GM19372 (cell line): ENCODE measurements at regions not wholly inside any gene's neighbourhood (a gene's known extent, or its start where the extent isn't known, plus 50 kb on each side); places are given as distances from the start of the nearest gene placed in this dataset.

Experiments used
- ATAC-seq: cut with Tn5 transposase; IDR thresholded peaks from one replicate; pipeline ENCODE4 v1.9.1; 2021; ENCODE audit warnings: mild to moderate bottlenecking, low read depth, moderate library complexity; ENCODE audit not compliant: unreplicated experiment

- no peak for ATAC-seq
Observed at GRCh38 chr1:193348091-193348768, 161.8 kb upstream of the B3GALT2 start.

GRCh38 chr1:193346085-193346484 lies 159.7 kb upstream of the B3GALT2 start:
- ATAC-seq = no peak

- ATAC-seq = no peak
Observed at GRCh38 chr1:193342811-193343210, 156.4 kb upstream of the B3GALT2 start.

- no peak for ATAC-seq
Observed at GRCh38 chr1:193340331-193340730, 153.9 kb upstream of the B3GALT2 start.

GRCh38 chr1:193339401-193339800 lies 153.0 kb upstream of the B3GALT2 start:
- ATAC-seq = no peak

GRCh38 chr1:193338194-193338593 lies 151.8 kb upstream of the B3GALT2 start:
- peak; percentile 54 for ATAC-seq

- ATAC-seq = no peak
Observed at GRCh38 chr1:193335806-193336428, 149.5 kb upstream of the B3GALT2 start.

GRCh38 chr1:193333166-193333565 lies 146.8 kb upstream of the B3GALT2 start:
- ATAC-seq = no peak

- ATAC-seq = no peak
Observed at GRCh38 chr1:193326296-193326695, 139.9 kb upstream of the B3GALT2 start.

GRCh38 chr1:193325771-193326170 lies 139.4 kb upstream of the B3GALT2 start:
- no peak for ATAC-seq

GRCh38 chr1:193325042-193325441 lies 138.6 kb upstream of the B3GALT2 start:
- ATAC-seq = no peak

GRCh38 chr1:193322211-193322610 lies 135.8 kb upstream of the B3GALT2 start:
- no peak for ATAC-seq

- ATAC-seq = no peak
Observed at GRCh38 chr1:193321242-193321840, 134.9 kb upstream of the B3GALT2 start.

- no peak for ATAC-seq
Observed at GRCh38 chr1:193320270-193320669, 133.9 kb upstream of the B3GALT2 start.

- ATAC-seq = no peak
Observed at GRCh38 chr1:193318347-193318746, 131.9 kb upstream of the B3GALT2 start.

GRCh38 chr1:193313354-193314140 lies 127.1 kb upstream of the B3GALT2 start:
- ATAC-seq = no peak

GRCh38 chr1:193312432-193312831 lies 126.0 kb upstream of the B3GALT2 start:
- ATAC-seq = no peak

GRCh38 chr1:193311226-193311948 lies 125.0 kb upstream of the B3GALT2 start:
- ATAC-seq = no peak

GRCh38 chr1:193310564-193310963 lies 124.2 kb upstream of the B3GALT2 start:
- ATAC-seq = no peak

GRCh38 chr1:193309936-193310475 lies 123.6 kb upstream of the B3GALT2 start:
- no peak for ATAC-seq
